GM19372 (cell line): ENCODE measurements at regions not wholly inside any gene's neighbourhood (a gene's known extent, or its start where the extent isn't known, plus 50 kb on each side); places are given as distances from the start of the nearest gene placed in this dataset.
"Not testable (repeated sequence)": the region's sequence is repeated elsewhere in the genome, so short reads cannot be mapped to it uniquely, and the experiment has no call there.

Source experiments
- ATAC-seq: cut with Tn5 transposase; IDR thresholded peaks from one replicate; pipeline ENCODE4 v1.9.1; 2021; ENCODE audit warnings: mild to moderate bottlenecking, low read depth, moderate library complexity; ENCODE audit not compliant: unreplicated experiment

DNA sequence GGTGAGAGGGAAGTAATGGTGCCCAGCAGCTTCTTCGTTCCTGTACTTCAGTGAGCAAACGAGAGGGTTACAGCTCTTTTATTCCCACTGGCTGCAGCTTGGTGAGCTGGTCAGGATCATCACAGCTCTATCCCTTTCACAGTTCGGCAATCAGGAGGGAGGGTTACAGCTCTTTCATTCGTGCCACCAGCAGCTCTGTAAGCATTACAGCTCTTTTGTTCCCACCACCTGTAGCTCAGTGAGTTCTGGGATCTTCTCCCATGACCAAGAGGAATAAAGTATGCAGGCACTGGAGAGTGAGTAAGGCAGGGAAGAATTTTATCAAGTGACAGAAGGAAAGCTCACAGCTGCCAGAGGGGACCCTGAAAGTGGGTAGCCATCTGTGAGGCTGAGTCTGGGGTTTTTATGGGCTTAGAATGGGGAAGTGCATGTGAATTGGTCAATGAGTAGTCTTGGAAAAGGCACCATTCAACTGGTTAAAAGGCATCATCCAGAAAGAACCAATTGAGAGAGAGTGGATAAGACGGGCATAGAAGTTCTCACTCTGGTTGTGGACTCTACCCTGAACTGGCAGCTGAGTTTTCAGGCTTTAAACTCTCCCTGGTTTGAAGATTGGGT lies 123.7 kb downstream of the COX18 start:
- no peak for ATAC-seq

DNA sequence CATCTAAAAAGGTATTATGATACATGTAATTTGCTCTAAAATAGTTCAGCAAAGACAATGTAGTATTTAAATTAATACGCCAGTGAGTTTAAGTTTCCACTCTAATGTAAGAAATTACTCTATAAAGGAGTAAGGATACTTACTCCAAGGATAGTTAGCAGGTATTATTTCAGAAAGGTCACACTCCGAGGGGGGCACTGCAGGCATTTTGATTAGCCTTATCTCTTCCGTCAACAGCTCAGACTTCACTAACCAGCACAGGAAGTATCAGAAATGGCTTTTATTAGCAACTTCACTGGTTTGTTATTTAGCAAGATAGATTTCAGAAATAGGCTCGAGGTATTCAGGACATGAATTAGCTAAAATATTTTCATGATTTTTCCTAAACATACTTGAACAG lies 127.0 kb downstream of the COX18 start:
- no peak for ATAC-seq

DNA sequence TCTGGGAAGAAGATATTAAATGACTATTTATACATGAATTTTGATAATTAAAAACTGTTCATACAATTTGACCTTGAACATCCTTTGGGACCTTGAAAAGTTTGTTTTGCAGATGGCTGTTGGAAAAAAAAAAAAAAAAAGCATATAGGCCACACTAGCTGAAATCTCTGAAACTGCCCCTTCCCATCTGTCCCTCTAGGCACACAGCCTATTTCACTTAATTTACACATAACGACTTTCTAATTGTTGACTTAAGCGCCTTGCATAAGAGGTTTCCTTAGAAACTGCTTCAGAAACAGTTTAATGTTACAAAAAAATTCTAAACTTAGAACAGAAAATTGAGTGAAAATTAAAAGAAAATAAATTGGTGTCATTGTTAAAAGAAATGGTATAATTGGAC lies 131.0 kb downstream of the COX18 start:
- ATAC-seq: no peak

DNA sequence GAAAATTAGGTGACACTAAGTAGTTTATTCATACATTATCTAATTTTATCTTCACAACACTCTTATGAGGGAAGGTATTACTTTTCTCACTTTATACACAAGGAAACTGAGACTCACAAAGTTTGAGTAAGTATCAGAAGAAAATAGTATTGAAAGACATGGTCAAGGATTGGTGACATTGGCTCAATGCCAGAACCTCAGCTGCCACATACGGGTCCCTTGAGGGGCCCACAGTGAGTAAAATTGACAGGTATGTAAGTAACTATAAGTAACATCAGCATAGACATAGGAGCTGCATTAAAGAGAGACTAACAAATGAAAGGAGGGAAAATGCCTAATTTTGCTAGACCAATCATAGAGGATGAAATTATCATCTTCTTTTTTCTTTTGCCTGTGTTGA lies 134.1 kb downstream of the COX18 start:
- no peak for ATAC-seq

DNA sequence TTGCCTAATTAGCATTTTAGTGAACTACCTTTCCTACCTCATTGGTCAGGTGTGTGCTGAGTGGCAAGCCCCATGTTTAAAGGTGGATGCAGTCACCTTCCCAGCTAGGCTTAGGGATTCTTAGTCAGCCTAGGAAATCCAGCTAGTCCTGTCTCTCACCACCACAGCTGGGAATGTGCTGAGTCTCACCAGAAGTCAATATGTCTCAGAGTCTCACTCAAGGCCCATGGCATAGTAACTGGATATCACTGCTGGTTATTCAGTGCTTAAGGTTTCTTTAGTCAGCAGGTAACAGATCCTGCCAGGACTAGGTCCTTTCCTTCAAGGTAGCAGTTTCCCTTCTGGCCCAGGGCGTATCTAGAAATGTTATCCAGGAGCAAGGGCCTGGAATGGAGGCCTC lies 136.5 kb downstream of the COX18 start:
- ATAC-seq: no peak

DNA sequence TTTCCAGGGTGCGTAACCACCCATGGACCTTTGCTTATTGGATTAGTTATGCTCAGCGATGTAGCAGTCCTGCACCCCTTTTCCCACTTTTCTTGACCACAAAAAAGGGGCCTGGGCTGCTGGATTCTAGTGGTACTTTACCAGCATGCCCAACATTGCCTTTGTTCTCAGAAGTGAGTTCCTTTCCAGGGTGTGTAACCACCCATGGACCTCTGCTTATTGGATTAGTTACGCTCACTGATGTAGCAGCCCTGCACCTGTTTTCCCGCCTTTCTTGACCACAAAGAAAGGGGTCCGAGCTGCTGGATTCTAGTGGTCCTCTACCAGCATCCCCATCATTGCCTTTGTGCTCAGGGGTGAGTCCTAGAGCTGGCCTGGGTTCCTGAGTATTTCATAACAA lies 138.2 kb downstream of the COX18 start:
- ATAC-seq: no peak

DNA sequence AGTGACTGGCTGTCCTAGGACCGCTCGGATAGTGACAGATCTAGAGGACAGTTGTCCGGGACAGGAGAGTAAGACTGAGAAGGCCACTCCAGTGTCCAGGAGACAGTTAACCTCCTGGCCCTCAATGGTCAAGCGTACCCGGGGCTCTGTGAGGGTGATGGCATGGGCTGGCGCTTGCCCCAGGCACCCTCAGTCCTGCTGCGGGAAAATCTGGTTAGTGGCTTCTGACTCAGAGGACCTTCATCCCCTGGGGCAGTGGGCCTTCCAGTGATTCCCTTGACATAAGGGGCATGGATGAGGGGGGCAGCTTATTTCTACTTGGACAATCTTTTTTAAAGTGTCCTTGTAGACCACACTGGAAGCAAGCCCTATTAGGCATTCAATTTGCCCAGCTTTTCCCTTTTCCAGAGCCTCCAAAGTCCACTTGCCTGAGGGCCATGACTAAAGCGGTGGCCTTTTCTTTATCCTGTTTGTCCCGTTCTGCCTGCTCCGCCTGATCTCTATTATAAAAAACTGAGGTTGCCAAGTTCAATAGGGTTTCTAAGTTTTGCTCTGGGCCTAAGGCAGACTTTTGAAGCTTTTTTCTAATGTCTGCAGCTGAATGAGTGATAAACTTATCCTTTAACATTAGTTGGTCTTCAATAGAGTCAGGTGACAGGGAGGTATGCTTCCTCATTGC lies 139.8 kb downstream of the COX18 start:
- ATAC-seq: not testable (repeated sequence)

DNA sequence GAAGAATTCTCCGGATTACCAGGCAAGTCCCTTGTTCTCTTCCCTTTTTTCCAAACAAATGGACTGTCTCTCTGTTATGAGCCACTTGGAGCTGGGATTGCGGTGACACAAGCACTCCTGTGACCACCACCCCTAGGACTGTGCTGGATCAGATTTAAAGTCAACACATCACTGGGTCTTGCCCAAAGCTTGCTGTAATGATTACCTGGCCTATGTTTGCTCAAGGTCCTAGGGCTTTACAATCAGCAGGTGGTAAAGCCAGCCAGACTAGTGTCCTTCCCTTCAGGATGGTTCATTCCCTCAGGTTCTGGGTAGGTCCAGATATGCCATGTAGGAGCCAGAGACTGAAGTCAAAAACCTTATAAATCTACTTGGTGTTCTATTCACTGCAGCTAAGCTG lies 144.7 kb downstream of the COX18 start:
- ATAC-seq: no peak

DNA sequence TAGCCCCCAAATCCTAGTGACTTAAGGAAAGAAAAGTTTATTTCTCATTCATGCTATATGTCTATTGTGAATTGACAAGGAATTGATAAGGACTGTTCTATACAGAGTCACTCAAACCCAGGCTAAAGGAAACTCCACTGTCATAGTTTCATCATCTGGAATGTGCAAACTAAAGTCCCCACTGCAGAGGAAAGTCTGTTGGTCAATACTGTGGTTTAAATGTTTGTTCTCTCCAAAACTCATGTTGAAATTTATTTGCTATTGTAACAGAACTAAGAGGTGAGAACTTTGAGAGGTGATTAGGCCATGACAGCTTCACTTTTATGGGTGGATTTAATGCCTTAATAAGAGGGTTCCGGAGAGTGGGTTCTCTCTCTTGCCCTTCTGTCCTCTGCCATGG lies 149.6 kb downstream of the COX18 start:
- no peak for ATAC-seq

DNA sequence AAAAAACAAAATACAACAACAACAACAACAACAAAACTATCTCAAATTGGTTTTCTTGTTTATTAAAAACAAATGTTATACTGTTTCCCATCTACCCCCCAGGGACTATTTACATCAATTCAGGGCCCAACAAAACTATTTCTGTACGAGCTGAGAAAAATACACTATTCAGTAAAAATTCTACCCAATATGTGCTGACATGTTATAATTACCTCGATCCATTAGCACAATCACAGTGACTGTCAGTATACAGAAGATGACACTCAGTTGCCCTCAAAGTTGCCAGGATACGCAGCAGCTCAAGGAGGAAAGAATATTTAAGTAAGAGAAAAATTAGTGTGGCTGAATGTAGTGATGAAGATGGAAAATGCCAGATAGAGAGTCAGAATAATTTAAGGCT lies 150.1 kb downstream of the COX18 start:
- no peak for ATAC-seq

DNA sequence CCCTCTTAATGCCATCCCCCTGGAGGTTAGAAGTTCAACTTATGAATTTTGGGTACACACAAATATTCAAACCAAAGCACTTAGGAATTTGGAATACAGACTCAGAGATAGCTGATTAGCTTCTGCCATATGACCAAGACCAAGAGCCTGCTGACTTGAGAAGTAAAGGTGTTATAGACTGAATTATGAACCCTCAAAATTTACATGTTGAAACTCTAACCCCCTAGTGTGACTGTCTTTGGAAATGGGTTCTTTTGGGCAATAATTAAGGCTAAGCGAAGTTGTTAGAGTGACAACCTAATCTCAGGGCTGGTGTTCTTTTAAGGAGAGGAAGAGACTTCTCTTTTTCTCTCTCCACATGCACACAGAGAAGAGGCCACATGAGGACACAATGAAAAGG lies 151.2 kb downstream of the COX18 start:
- no peak for ATAC-seq

DNA sequence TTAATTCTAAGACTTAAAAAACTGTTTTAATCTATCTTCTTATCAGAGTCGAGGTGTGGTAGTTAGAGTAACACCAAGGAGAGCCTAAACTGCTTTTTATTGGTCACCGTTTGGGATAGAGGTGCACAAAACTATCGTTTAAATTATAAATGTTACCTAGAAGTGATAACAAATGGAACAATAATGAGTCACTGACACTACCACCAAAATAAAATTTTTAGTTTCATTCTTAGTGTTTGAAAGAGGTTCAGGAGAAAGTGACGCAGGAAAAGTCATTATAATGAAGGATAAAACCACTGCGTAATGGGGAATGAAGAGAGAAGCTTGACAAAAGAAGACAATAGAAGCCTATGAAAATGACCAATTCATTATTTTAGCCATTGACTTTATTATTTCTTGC lies 158.2 kb downstream of the COX18 start:
- no peak for ATAC-seq

DNA sequence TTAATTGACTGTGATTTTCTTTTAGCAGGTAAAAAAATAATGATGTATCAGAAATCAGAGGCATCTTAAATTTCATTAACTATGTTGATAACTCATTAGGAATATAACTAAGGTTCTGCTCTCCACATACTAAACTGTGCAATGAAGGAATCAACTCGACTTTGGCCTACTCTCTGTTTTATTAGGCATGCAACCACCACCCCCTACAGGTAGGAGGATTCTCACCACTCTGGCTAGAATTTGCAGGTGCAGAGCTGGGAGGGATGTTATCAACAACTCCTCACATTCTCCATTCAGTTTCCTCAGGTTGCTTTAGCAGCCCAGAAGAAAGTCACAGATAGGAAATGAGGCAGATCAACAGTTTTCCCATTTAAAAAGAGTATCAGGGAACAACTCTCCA lies 160.1 kb downstream of the COX18 start:
- no peak for ATAC-seq

DNA sequence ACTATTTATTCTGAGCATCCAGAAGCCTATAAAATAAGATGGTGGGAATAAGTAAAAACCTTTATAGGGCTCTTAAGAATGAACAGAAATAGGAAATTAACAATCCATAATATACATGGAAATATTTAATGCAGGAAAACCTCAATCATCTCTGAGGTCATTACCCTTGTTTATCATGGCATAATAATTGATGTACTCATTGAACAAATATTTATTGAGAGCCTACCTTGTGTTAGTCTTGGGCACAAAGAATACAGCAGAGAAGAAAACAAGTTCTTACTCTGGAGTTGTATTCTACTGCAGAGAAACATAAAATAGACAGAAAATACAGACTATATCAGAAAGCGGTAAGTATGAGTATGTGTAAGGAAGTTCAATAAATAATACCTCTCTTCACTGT lies 167.2 kb downstream of the COX18 start:
- no peak for ATAC-seq

DNA sequence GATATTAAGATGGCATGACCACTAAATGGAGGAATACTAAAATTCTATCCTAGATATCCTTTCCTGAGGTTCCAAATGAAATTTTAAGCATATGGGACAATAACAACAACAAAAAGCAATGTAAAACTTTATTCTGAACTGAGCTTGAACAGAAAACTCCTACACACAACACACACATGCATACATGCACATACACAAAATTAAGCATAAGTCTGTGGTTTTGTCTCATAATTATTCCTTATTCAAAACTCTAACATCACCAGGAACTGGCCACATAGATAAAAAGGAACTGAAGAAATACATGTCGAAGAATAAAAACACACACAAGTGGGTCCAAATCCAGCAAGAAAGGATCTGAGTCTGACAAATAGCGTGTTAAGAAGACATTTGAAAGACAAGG lies 168.0 kb downstream of the COX18 start:
- ATAC-seq: no peak

DNA sequence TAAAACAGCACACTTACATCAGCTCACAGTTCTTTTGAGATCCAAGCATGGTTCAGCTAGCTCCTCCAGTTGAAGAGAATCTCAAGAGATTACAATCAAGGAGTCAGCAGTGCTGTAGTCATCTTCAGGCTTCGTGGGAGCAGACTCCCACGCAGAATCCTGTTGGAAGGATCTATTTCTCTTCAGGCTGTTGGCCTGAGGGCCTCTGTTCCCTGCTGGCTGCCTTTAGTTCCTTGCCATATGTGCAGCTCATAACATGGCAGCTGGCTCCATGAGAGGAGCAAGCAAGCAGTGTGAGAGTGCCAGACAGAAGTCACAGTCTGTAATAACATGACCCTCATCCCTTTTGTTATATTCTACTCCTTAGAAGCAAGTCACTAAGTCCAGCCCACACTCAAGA lies 168.6 kb downstream of the COX18 start:
- ATAC-seq: no peak

DNA sequence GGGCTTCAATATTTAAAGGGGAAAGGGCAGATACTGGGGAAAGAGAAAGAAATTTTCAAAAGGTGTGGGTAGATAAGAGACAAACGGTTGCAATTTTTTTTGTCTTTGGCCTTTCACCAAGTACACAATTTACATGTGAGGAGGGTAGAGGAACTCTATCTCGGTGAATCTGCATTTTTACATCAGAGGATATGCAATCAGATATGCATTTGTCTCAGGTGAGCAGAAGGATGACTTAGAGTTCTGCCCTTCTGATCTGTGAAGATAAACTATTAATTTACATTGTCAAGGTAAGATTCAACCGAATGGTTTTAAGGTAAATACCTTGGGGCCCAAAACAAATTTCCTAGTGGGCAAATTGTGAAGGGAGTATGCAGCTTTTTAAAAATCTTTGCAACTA lies 169.9 kb downstream of the COX18 start:
- ATAC-seq: no peak

DNA sequence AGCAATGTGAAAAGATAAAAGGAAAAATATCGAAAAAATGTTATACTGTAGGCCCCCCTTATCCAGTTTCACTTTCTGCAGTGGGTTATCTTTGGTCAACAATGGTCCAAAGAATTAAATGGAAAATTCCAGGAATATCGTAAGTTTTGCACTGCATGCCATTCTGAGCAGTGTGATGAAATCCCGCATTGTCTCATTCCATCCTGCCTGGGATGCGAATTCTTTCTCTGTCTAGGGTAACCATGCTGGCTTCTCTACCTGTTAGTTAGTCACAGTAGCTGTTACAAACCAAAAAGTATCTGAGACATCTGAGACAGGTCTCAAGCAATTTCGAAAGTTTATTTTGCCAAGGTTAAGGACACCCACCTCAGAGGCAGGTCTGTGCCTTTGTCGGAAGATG lies 170.3 kb downstream of the COX18 start:
- ATAC-seq: no peak

DNA sequence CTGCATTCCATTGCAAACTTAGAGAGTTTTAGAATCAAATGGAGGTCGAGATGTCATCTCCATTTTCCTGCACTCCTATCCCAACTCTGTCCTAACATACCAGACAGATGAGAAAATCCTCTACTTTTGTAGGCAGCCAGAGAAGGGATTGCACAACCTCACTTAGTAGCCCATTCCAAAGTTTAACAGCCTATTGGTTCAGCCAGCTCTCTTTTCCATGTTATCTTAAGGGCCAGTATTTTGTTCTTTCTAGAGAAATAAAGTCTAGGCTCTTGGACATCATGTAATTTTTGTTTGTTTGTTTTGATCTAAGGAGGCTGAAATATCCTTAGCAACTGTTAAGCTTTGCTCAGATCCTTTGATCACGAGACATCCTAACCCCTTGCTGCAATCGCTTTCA lies 173.0 kb downstream of the COX18 start:
- ATAC-seq: no peak

DNA sequence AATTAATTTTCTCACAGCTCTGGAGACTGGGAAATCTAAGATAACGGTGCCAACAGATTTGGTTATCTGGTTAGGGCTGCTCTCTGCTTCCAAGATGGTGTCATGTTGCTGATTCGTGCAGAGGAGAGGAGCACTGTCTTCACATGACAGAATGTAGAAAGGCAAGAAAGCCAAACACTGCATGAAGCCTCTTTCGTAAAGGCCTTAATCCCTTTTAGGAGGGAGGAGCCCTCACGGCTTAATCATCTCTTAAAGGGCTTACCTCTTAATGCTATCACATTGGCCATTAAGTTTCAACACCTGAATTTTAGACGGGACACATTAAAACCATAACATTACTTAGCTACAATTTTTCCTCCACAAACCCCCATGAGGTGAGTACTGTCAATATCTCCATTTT lies 174.1 kb downstream of the COX18 start:
- ATAC-seq: no peak

DNA sequence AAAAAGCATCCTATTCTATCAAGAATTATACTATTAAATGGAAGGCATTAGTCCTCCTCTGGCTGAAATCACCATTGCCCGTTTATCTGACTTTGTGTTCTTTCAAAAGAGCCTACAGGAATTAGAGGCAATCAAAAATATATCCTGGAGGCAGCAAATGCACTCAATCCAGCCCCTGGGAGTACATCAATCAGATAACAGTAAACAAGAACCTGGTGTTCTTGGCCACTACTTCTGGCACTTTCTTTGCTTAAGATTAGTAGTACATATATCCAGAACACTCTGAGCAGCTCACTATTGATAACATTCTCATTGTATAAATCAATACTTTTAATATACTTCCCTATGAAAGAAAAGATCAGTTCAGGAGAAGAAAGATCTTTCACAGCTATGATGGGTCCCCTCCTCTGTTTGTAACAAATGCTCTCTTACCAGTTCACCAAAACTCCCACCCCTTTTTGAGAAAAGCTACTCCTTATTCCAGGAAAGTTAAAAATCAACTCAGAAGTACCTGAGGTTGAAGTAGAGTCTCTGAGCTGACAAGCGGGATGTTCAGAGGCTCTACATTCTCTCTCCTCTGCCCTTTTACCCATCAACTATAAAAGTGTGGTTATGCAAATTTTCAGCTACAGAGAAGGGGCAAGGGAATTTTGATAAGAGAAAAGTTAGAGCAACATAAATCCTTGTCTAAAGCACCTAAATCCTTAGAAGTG lies 176.0 kb downstream of the COX18 start:
- no peak for ATAC-seq

DNA sequence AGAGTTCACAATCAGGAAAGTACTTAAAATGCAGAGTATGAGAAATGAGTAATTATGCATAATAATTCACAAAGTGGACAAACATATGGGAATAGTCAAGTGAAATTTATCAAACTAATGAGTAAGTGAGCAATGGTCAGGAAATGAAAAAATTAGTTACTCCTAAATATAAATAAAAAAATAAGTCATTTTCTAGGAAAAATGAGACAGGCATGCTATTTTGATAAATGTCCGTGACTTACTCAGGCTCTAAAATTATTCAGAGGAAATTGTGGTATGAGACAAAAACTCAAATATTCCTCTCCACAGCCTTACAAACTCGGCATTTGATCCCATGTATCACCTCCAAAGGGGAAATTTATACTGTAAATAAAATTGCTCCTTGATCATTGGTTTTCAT lies 181.2 kb downstream of the COX18 start:
- ATAC-seq: no peak
